Liver (tissue), 3 donors: ENCODE measurements at regions not wholly inside any gene's neighbourhood (a gene's known extent, or its start where the extent isn't known, plus 50 kb on each side); places are given as distances from the start of the nearest gene placed in this dataset.

ENCODE experiments used
- CTCF ChIP-seq: fragments of 150-350 bp; IDR thresholded peaks from 2 replicates; pipeline ENCODE4 v1.5.1; 2017; ENCODE audit warnings: improper control_type of control experiment, low read depth, low read length; ENCODE audit not compliant: missing input control
- JUND ChIP-seq, 2 donors: IDR thresholded peaks; 2 replicates each; pipeline ENCODE4 v1.6.1; 2016; ENCODE audit warnings: antibody characterized with exemption in 2 of 2
- RAD21 ChIP-seq, 2 donors: IDR thresholded peaks; 2 replicates each; pipeline ENCODE4 v1.6.1; 2016; ENCODE audit warnings: antibody characterized with exemption in 2 of 2, mild to moderate bottlenecking in 2 of 2
- SP1 ChIP-seq: IDR thresholded peaks from 2 replicates; pipeline ENCODE4 v1.6.1; 2018; ENCODE audit warnings: antibody characterized with exemption, mild to moderate bottlenecking
- YY1 ChIP-seq: IDR thresholded peaks from 2 replicates; pipeline ENCODE4 v1.6.1; 2016; ENCODE audit warnings: antibody characterized with exemption, mild to moderate bottlenecking
- donor health status: healthy.
- donor health status: healthy.

- no peak for TF ChIP-seq SP1
- TF ChIP-seq CTCF: no peak
- TF ChIP-seq RAD21 (IDR thresholded peaks at IDR 0.05): no peak
- no peak for TF ChIP-seq YY1
- no peak for TF ChIP-seq JUND (IDR thresholded peaks at IDR 0.05)
Observed at GRCh38 chr21:16713331-16714117, 799.3 kb upstream of the CXADR start.
